Adrenal gland (tissue), 9 donors: ENCODE measurements at regions not wholly inside any gene's neighbourhood (a gene's known extent, or its start where the extent isn't known, plus 50 kb on each side); places are given as distances from the start of the nearest gene placed in this dataset.

Source experiments
- DNase-seq, 7 donors: peaks; one replicate each; pipeline ENCODE4 v3.0.0-alpha.2; 2019 to 2020
- H3K27ac ChIP-seq, 5 donors: fragments of 200-600 bp; sonication (generic) in 4 of 5; 1 replicate in 3 of 5; 2 replicates in 2 of 5; pipeline versions ENCODE4 v1.5.1 to v1.8.0; 2016 to 2020; ENCODE audit warnings: mild to moderate bottlenecking in 1 of 5
- H3K27me3 ChIP-seq: fragments of 200-600 bp; 2 replicates; pipeline ENCODE4 v1.8.0; 2021
- H3K36me3 ChIP-seq, 2 donors: fragments of 200-600 bp; replicated peaks in 1 of 2; 1 replicate in 1 of 2; 2 replicates in 1 of 2; pipeline versions ENCODE4 v1.5.1 to v1.8.0; 2018 to 2022
- H3K4me1 ChIP-seq, 2 donors: fragments of 200-600 bp; replicated peaks in 1 of 2; 1 replicate in 1 of 2; 2 replicates in 1 of 2; pipeline versions ENCODE4 v1.5.1 to v1.8.0; 2018 to 2021
- H3K4me3 ChIP-seq, 4 donors: fragments of 200-600 bp; sonication (generic) in 3 of 4; one replicate each; pipeline ENCODE4 v1.5.1; 2016 to 2018
- H3K9me3 ChIP-seq, 3 donors: fragments of 200-600 bp; sonication (generic) in 1 of 3; replicated peaks in 1 of 3; 1 replicate in 2 of 3; 2 replicates in 1 of 3; pipeline versions ENCODE4 v1.5.1 to v1.8.0; 2016 to 2021
- POLR2A ChIP-seq, 2 donors: fragments of 450-650 bp; IDR thresholded peaks; one replicate each; pipeline ENCODE4 v1.6.1; 2017; ENCODE audit warnings: antibody characterized with exemption in 2 of 2, mild to moderate bottlenecking in 2 of 2, moderate library complexity in 1 of 2
- WGBS, 4 donors: extraction: QIAGEN DNeasy Blood & Tissue Kit in 2 of 4; methylation state at CpG; one replicate each; pipeline versions ENCODE4 v1.1.5 to v1.1.7; 2013 to 2017; 5-methylcytosine and 5-hydroxymethylcytosine counted together
- intact Hi-C, 2 donors: fragments of 100-400 bp; cut with DNase I; formaldehyde crosslinking; loops; one replicate each; pipeline versions ENCODE4 v1.14.1 to v1.15.0; 2022 to 2023
- microRNA-seq, 3 donors: library from miRNA; unstranded; fragments of <30 nt; microRNA quantifications; one replicate each; pipeline ENCODE4, GENCODE V29; 2017 to 2020
- small RNA-seq, 2 donors: library from RNA; depleted of rRNA; stranded (forward); fragments of <200 nt; gene quantifications; one replicate each; pipeline ENCODE3, GENCODE V24; 2016
- TF ChIP-seq, protein P1 (sequence below), 6 experiments: fragments of 450-650 bp in 4 of 6; fragments of 200-600 bp in 2 of 6; sonication (generic) in 1 of 6; IDR thresholded peaks; 1 replicate in 5 of 6; 2 replicates in 1 of 6; pipeline versions ENCODE4 v1.5.1 to v1.8.0; 2016 to 2021; ENCODE audit warnings: antibody characterized with exemption in 6 of 6, mild to moderate bottlenecking in 2 of 6, moderate library complexity in 1 of 6
- donor health status: healthy with polysubstance abuse.
- donor health status: Bipolar disorder and iron deficiency.
- donor health status: DM: yes; HTN: yes; CAD: no.
- donor health status: DM: no; HTN: no; CAD: no.
- donor health status: DM: no; HTN: no; CAD: no.

DNA sequence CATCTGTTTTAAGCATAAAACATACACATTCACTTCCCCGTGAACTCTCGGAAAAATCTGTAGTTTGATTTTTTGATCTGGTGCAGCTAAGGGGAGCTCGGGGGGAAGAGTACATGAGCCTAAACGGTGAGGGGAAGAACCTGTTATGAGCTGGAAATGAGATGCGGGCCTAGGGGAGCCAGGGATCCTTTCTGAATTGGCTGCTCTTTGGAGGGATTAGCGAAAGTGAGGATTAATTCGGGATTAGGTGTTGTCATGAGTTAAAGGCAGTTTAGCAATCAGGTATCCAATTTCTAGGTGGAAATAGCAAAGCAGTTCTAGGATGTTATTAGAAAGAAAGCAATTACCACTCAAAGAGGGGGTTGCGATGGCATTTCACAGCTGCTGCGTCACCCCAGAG is 51.1 kb upstream of the ADARB2 start:
- no peak for DNase-seq
- Histone ChIP-seq H3K4me3 (no peak overlapping the region), H3K27me3 (no peaks in the 10 kb centered on the region), H3K27ac (no peak overlapping the region), H3K4me1 (no peaks in the 10 kb centered on the region), H3K9me3 (no peaks in the 10 kb centered on the region), H3K36me3 (no peaks in the 10 kb centered on the region)
- TF ChIP-seq, protein P1, sequence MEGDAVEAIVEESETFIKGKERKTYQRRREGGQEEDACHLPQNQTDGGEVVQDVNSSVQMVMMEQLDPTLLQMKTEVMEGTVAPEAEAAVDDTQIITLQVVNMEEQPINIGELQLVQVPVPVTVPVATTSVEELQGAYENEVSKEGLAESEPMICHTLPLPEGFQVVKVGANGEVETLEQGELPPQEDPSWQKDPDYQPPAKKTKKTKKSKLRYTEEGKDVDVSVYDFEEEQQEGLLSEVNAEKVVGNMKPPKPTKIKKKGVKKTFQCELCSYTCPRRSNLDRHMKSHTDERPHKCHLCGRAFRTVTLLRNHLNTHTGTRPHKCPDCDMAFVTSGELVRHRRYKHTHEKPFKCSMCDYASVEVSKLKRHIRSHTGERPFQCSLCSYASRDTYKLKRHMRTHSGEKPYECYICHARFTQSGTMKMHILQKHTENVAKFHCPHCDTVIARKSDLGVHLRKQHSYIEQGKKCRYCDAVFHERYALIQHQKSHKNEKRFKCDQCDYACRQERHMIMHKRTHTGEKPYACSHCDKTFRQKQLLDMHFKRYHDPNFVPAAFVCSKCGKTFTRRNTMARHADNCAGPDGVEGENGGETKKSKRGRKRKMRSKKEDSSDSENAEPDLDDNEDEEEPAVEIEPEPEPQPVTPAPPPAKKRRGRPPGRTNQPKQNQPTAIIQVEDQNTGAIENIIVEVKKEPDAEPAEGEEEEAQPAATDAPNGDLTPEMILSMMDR (IDR thresholded peaks at IDR 0.05), result no peak
- TF ChIP-seq POLR2A (IDR thresholded peaks at IDR 0.05), result no peak
- intact Hi-C loops, result no loop called here
- 65 to 70% (median 68%) methylated on average over 9 of the region's 9 CpGs for WGBS, 4 donors

Small RNAs in the stretch of these regions (microRNA-seq; reads per million reads assigned to microRNA genes)
- gene MIR6072, result 0 reads per million in 3 donors

Small RNAs in the stretch of these regions (small RNA-seq; reads per million reads assigned to genes)
- gene MIR6072, result 0 reads per million in 2 donors
- 0 reads per million in 2 donors for gene RNU6-576P
- gene RNU6-889P, result 0 reads per million in 2 donors
